Heart left ventricle (tissue), 13 donors: ENCODE measurements at regions not wholly inside any gene's neighbourhood (a gene's known extent, or its start where the extent isn't known, plus 50 kb on each side); places are given as distances from the start of the nearest gene placed in this dataset.

ENCODE experiments used
- POLR2A ChIP-seq, 2 donors: fragments of 450-650 bp; IDR thresholded peaks; one replicate each; pipeline ENCODE4 v1.6.1; 2017; ENCODE audit warnings: antibody characterized with exemption in 2 of 2, mild to moderate bottlenecking in 2 of 2, moderate library complexity in 2 of 2
- TF ChIP-seq, protein P1 (sequence below), 12 donors: fragments of 200-600 bp; sonication (generic) in 4 of 12; IDR thresholded peaks; one replicate each; pipeline versions ENCODE4 v1.5.0 to v1.8.0; 2018 to 2022; ENCODE audit warnings: antibody characterized with exemption in 12 of 12, mild to moderate bottlenecking in 5 of 12
- donor health status: ischemic (EF 13 %, LVEDD 7.1; RV severe dilation, severe dysfunction).
- donor health status: DM: no; HTN: yes; CAD: no.
- donor health status: DM: no; HTN: no; CAD: no.
- donor health status: ischemic (EF 25% LVEDD 6.9; RV normal size, moderate dysfunction).
- donor health status: ischemic (EF 25% LVEDD 5.7; RV mildly dilated, moderate dysfunction).
- donor health status: ischemic (EF 35%, LVEDD 5.7; RV mildly dilated, moderate dysfunction).
- donor health status: nonischemic (EF 11% LVEDD 7.7; RV severe dilation, severe dysfunction).
- donor health status: DM: yes; HTN: yes; CAD: no.
- donor health status: PGD.
- donor health status: ischemic (EF 29% LVEDD 5.4; RV normal size, mild dysfunction).
- donor health status: nonischemic (EF 23%, LVEDD 6.1; RV moderate dilation, normal function).

DNA sequence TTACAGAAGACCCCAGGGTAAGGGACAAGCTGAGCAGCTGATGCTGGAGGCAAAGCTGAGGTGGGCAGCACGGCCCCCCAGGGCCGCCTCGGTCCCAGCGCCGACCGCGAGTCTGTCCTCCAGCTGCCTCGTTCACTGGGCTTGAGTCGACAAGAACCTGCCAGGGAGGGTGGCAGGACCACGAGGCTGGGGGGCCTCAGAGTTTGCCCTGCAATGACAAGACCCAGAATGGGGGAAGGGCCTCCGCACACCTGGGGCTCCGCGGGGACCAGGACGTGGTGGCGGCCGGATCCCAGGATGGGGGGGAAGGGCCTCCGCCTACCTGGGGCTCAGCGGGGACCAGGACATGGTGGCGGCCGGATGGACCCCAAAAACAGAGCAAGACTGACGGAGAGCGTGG lies 53.9 kb upstream of the COL18A1 start:
- TF ChIP-seq POLR2A (IDR thresholded peaks at IDR 0.05), result no peak
- TF ChIP-seq, protein P1, sequence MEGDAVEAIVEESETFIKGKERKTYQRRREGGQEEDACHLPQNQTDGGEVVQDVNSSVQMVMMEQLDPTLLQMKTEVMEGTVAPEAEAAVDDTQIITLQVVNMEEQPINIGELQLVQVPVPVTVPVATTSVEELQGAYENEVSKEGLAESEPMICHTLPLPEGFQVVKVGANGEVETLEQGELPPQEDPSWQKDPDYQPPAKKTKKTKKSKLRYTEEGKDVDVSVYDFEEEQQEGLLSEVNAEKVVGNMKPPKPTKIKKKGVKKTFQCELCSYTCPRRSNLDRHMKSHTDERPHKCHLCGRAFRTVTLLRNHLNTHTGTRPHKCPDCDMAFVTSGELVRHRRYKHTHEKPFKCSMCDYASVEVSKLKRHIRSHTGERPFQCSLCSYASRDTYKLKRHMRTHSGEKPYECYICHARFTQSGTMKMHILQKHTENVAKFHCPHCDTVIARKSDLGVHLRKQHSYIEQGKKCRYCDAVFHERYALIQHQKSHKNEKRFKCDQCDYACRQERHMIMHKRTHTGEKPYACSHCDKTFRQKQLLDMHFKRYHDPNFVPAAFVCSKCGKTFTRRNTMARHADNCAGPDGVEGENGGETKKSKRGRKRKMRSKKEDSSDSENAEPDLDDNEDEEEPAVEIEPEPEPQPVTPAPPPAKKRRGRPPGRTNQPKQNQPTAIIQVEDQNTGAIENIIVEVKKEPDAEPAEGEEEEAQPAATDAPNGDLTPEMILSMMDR (IDR thresholded peaks at IDR 0.05), result no peak
